ENCODE measurements at regions not wholly inside any gene's neighbourhood (a gene's known extent, or its start where the extent isn't known, plus 50 kb on each side); places are given as distances from the start of the nearest gene placed in this dataset.

DNA sequence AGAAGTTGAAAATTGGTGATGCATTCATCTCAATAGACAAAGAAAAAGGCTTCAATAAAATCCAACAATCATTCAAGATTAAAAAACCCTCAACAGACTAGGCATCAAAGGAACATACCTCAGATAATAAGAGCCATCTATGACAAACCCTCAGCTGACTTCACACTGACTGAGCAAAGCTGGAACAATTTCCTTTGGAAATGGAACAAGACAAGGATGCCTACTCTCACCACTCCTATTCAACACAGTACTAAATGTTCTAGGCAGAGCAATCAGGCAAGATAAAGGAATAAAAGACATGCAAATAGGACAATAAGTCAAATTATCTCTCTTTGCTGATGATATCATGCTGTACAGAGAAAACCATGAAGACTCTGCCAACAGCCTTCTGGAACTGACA is 1188.1 kb downstream of the DTWD2 start:
- H3K27me3 Mint-ChIP-seq (ENCODE audit: low read depth): no peaks in the 10 kb centered on the region
- H3K27ac Mint-ChIP-seq: no peak overlapping the region
- H3K4me3 Mint-ChIP-seq: no peak overlapping the region
- DNase-seq (no peak), ATAC-seq (replicated peaks in 1 of 2) (no peak)
- peaks cover 7 to 9% of the 10 kb centered on the region in 2 donors for H3K9me3 Mint-ChIP-seq
- H3K4me1 Mint-ChIP-seq (ENCODE audit: low read depth): no peaks in the 10 kb centered on the region
- no peaks in the 10 kb centered on the region for H3K36me3 Mint-ChIP-seq (ENCODE audit: insufficient read depth in 2 of 2)

DNA sequence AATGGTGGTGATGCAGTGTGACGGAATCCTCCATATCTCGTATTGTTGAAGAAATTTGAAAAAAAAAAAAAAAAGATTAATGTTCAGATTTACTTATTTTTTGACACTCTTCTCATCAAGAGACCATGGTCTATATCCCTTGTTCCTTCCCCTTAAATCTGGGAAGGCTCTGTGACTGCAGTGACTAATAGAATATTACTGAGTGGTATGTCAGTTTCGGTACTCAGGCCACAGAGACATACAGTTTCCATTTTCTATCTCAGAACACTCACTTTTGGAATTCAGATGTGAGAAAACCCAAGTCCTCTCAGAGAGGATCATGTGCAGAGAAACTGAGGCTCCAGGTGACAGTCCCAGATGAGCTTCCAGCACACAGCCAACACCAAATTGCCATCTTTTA is 1193.5 kb downstream of the DTWD2 start:
- ATAC-seq (replicated peaks in 1 of 2) (no peak), DNase-seq (no peak)
- H3K27ac Mint-ChIP-seq: no peak overlapping the region
- H3K9me3 Mint-ChIP-seq: peaks cover 3 to 6% of the 10 kb centered on the region in 2 donors
- H3K4me1 Mint-ChIP-seq (ENCODE audit: low read depth): no peaks in the 10 kb centered on the region
- no peak overlapping the region for H3K4me3 Mint-ChIP-seq
- no peaks in the 10 kb centered on the region for H3K27me3 Mint-ChIP-seq (ENCODE audit: low read depth)
- H3K36me3 Mint-ChIP-seq (ENCODE audit: insufficient read depth in 2 of 2): no peaks in the 10 kb centered on the region

DNA sequence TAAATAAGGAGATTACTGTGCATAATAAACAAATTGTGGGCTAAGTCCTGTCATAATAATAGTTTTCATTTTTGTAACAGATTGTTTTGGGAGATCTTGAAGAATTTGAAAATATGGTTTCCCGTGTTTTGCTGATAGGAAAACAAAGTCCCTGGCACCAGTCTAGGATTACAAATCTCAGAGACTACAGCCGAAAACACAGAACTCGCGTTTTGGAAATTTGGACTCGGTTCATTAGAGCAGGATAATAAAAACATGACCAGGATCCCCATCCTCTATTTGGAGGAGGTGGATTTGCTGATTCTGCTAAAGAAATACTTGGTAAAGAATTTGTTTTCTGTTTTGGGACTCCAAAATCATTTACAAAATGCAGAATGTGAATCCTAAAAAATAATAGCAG is 1194.4 kb downstream of the DTWD2 start:
- Mint-ChIP-seq H3K27me3 (ENCODE audit: low read depth) (no peaks in the 10 kb centered on the region), H3K9me3 (peaks cover 2 to 6% of the 10 kb centered on the region in 2 donors), H3K4me3 (no peak overlapping the region), H3K27ac (no peak overlapping the region), H3K4me1 (ENCODE audit: low read depth) (no peaks in the 10 kb centered on the region), H3K36me3 (ENCODE audit: insufficient read depth in 2 of 2) (no peaks in the 10 kb centered on the region)
- no peak for ATAC-seq (replicated peaks in 1 of 2)
- no peak for DNase-seq

DNA sequence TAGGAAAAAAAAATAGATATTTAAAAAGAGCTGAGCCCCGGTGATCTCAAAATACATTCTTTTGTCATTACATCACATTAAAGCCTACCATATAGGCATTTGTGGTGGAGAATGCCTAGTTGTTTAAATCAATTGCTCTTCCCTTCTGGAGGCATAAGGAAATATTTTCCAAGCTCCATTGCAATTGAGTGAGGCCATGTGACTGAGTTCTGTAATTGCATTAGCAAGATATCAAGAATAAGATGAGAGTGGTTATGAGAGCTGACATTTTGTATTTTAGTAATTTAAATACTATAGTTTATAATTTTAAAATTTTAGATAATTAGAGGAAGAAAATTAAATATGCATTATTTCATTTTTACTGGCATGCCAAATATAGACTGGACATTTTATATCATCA is 1195.9 kb downstream of the DTWD2 start:
- DNase-seq (no peak), ATAC-seq (replicated peaks in 1 of 2) (no peak)
- Mint-ChIP-seq H3K27ac (no peak overlapping the region), H3K9me3 (peaks cover 0 to 6% of the 10 kb centered on the region in 2 donors), H3K4me3 (no peak overlapping the region), H3K27me3 (ENCODE audit: low read depth) (no peaks in the 10 kb centered on the region), H3K36me3 (ENCODE audit: insufficient read depth in 2 of 2) (no peaks in the 10 kb centered on the region), H3K4me1 (ENCODE audit: low read depth) (no peaks in the 10 kb centered on the region)

DNA sequence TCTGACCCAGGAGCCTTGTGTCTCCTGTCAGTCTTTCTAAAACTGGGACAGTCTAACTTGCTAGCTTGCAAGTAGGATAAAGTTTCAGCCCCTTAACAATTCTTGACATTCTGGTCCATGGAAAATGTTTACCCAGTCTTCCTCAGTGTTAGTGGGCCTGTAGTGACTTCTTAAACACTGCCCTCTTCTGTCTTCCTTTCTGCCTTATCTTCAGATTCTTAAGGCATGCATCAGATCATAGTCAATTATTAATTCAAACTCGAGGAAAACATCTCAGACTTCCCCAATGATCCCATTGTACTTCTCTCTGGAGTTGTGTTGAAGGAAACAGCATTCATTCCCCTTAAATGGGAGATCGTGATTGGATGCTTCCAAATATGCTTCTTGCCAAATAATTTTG is 1199.8 kb downstream of the DTWD2 start:
- Mint-ChIP-seq H3K27me3 (ENCODE audit: low read depth) (no peaks in the 10 kb centered on the region), H3K4me1 (ENCODE audit: low read depth) (no peaks in the 10 kb centered on the region), H3K4me3 (no peak overlapping the region), H3K27ac (no peak overlapping the region), H3K36me3 (ENCODE audit: insufficient read depth in 2 of 2) (no peaks in the 10 kb centered on the region), H3K9me3 (peaks cover 2 to 11% of the 10 kb centered on the region in 2 donors)
- no peak for DNase-seq
- ATAC-seq (replicated peaks in 1 of 2): no peak

DNA sequence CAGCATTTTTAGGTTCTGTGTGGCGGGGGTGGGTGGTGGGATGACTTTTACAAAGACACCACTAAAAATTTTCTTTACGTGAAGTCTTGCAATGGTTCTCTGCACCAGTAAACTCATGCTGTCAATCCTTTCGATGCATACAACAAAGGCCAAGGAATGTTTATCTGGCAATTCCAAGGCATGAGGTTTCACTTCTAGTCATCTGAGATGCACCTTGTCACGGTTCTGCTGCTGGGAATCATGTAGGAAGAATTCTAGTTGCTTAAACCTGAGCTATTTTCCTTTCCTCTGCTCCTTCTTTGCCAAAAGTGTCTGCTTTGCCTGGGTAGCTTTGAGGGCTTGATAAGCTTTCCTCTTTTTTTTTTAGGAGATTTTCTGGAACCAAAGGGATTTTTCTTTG is 1204.5 kb upstream of the SEMA6A start:
- Mint-ChIP-seq H3K9me3 (peaks cover 4 to 12% of the 10 kb centered on the region in 2 donors), H3K4me1 (ENCODE audit: low read depth) (no peaks in the 10 kb centered on the region)

DNA sequence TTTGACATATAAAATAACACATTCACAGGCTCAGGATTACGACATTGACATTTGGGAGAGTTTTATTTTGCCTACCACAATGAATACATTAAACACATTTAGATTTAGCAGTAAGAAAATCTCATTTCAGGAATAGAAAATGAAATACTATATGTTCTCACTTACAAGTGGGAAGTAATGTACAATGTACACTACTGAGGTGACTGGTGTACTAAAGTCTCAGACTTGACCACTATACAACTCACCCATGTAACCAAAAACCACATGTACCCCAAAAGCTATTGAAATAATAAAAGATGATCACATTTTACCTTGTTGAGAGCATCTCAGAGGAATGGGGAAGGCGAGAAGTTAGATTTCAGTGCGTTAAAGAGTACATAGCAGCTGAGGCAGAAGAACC is 1202.4 kb upstream of the SEMA6A start:
- ATAC-seq (replicated peaks in 1 of 2) (no peak), DNase-seq (no peak)
- Mint-ChIP-seq H3K27ac (no peak overlapping the region), H3K36me3 (ENCODE audit: insufficient read depth in 2 of 2) (no peaks in the 10 kb centered on the region), H3K27me3 (ENCODE audit: low read depth) (no peaks in the 10 kb centered on the region), H3K4me3 (no peak overlapping the region), H3K9me3 (peaks cover 8 to 10% of the 10 kb centered on the region in 2 donors), H3K4me1 (ENCODE audit: low read depth) (no peaks in the 10 kb centered on the region)

More for the DNA sequence above, 1204.5 kb upstream of the SEMA6A start:
- H3K36me3 Mint-ChIP-seq (ENCODE audit: insufficient read depth in 2 of 2): no peaks in the 10 kb centered on the region
- no peak for ATAC-seq (replicated peaks in 1 of 2)
- H3K27me3 Mint-ChIP-seq (ENCODE audit: low read depth): no peaks in the 10 kb centered on the region
- H3K27ac Mint-ChIP-seq: no peak overlapping the region
- DNase-seq: no peak
- no peak overlapping the region for H3K4me3 Mint-ChIP-seq

DNA sequence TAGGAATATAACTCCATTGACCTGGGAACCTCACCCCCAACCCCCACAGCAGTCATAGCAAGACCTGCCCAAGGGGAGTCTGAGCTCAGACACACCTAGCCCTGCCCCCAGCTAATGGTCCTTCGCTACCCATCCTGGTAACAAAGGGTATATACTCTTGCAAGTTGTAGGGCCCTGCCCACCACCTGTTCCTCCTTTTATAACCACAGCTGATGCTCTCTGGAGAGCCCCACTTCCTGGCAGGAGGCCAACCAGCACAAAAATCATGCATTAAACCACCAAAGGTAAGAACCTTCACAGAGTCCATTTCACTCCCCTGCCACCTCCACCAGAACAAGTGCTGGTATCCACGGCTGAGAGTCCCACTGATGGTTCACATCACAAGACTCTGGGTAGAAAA is 1195.3 kb upstream of the SEMA6A start:
- Mint-ChIP-seq H3K4me3 (no peak overlapping the region), H3K36me3 (ENCODE audit: insufficient read depth in 2 of 2) (no peaks in the 10 kb centered on the region), H3K27me3 (ENCODE audit: low read depth) (no peaks in the 10 kb centered on the region), H3K9me3 (peaks cover 6 to 11% of the 10 kb centered on the region in 2 donors), H3K27ac (no peak overlapping the region), H3K4me1 (ENCODE audit: low read depth) (no peaks in the 10 kb centered on the region)
- no peak for DNase-seq
- no peak for ATAC-seq (replicated peaks in 1 of 2)

DNA sequence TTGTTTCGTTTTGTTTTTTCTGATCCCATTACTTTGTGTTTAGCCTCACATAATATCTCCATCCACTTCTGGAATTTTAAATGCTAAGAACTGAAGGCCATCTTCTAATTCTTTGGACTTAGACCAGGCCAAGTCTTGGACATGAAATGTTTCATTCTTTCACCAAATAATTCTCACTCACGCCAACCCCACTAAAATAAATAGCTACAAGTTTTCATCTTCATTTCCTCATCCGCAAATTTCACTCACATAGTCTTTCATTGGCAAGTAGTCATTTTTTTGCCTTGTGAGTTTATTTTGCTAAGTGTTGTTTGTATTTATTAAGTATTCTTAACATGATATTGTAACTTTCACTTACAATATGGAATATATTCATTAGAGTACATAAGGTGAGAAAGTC is 1188.6 kb upstream of the SEMA6A start:
- Mint-ChIP-seq H3K27ac (no peak overlapping the region), H3K9me3 (peaks cover 2 to 4% of the 10 kb centered on the region in 2 donors), H3K36me3 (ENCODE audit: insufficient read depth in 2 of 2) (no peaks in the 10 kb centered on the region), H3K27me3 (ENCODE audit: low read depth) (no peaks in the 10 kb centered on the region), H3K4me3 (no peak overlapping the region), H3K4me1 (ENCODE audit: low read depth) (no peaks in the 10 kb centered on the region)
- DNase-seq: no peak
- ATAC-seq (replicated peaks in 1 of 2): no peak

DNA sequence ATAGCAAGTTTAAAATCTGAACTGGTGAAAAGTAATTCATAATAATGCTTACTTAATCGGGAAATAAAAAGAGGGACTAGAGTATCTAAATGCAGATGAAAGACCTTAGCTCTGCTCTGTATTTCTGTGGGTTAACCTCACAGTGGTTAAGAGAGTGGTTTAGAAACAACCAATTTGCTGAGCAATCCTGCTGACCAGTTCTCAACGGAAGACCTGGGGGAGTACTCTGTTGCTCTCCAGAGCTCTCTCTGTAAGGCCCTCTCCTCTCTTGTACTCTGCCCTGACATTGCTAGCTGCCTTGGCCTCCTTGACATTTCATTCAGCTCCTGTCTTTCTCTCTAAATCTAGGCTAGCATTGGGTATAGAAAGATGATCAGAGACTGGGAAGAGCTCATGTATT is 1186.6 kb upstream of the SEMA6A start:
- H3K27me3 Mint-ChIP-seq (ENCODE audit: low read depth): no peaks in the 10 kb centered on the region
- ATAC-seq (replicated peaks in 1 of 2) (no peak), DNase-seq (no peak)
- H3K4me1 Mint-ChIP-seq (ENCODE audit: low read depth): no peaks in the 10 kb centered on the region
- H3K27ac Mint-ChIP-seq: no peak overlapping the region
- H3K36me3 Mint-ChIP-seq (ENCODE audit: insufficient read depth in 2 of 2): no peaks in the 10 kb centered on the region
- peaks cover 2 to 4% of the 10 kb centered on the region in 2 donors for H3K9me3 Mint-ChIP-seq
- H3K4me3 Mint-ChIP-seq: no peak overlapping the region

DNA sequence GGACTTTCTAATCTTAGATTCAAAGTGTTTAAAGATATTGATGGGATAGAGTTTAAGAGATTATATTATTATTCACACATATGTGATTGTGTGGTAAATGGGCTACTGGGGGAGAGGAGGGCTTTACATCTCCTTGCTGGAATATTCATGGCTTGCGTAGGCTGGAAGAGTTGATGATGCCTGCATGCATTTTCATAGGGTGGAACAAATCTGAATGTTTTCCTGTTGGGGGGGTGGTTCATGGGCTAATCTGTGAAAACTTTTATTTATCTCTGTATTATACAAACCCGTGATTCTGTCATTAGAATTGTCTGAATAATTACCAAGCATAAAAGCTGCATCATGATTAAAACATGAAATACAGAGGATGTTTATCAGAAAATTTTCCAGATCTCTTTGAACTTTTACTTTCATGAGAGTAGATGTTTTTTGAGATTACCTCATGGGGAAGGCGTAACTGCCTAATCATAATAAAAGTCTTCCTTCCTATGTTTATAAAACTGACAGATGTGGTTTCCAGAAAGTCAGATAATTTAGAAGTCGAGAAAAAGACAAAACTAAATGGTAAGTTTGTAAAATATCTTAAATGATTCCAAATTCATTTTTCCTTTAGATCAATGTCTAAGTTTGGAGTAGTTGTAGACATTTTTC is 1185.4 kb upstream of the SEMA6A start:
- Mint-ChIP-seq H3K9me3 (peaks cover 2 to 4% of the 10 kb centered on the region in 2 donors), H3K4me1 (ENCODE audit: low read depth) (no peaks in the 10 kb centered on the region), H3K36me3 (ENCODE audit: insufficient read depth in 2 of 2) (no peaks in the 10 kb centered on the region), H3K27ac (no peak overlapping the region), H3K27me3 (ENCODE audit: low read depth) (no peaks in the 10 kb centered on the region), H3K4me3 (no peak overlapping the region)
- no peak for ATAC-seq (replicated peaks in 1 of 2)
- no peak for DNase-seq

DNA sequence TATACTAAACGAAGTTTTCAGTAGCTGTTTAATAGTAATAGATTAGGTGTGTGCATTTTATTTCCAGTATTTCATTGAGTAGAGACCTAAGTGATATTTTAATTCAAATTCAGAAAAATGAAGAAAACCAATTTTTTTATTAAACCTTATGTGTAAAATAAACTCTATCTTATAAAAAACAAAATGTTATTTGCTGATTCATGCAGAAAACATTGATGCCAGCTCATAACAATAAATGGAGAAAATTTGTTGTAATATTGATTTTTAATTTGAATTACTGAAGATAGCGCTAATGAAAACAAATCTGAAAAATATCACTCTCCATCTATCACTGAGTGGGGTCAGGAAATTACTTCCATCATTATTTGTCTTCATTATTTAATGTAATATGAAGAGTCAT is 1177.8 kb upstream of the SEMA6A start:
- no peak overlapping the region for H3K27ac Mint-ChIP-seq
- peaks cover 2 to 5% of the 10 kb centered on the region in 2 donors for H3K9me3 Mint-ChIP-seq
- no peaks in the 10 kb centered on the region for H3K36me3 Mint-ChIP-seq (ENCODE audit: insufficient read depth in 2 of 2)
- no peak overlapping the region for H3K4me3 Mint-ChIP-seq
- H3K27me3 Mint-ChIP-seq (ENCODE audit: low read depth): no peaks in the 10 kb centered on the region
- ATAC-seq (replicated peaks in 1 of 2): no peak
- H3K4me1 Mint-ChIP-seq (ENCODE audit: low read depth): no peaks in the 10 kb centered on the region
- no peak for DNase-seq

DNA sequence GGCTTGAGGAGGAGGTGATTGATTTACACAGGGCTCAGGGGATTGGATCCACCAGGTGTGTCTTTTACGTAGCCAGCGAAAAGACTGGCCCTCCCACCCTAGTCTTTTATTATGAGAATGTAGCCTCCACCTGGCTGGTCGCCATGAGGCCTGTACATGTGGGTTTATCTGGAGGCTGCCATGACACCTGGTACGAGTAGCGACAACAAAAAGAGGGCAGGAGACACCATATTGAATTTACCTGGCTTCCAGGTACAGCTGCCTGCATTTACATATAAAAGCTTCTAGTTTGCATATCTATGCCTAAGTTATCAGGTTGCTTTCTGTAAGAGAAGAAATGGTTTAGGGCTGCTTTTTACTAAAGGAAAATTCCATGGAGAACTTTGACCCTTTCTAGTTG is 1173.7 kb upstream of the SEMA6A start:
- DNase-seq (no peak), ATAC-seq (replicated peaks in 1 of 2) (no peak)
- Mint-ChIP-seq H3K27me3 (ENCODE audit: low read depth) (no peaks in the 10 kb centered on the region), H3K4me1 (ENCODE audit: low read depth) (no peaks in the 10 kb centered on the region), H3K36me3 (ENCODE audit: insufficient read depth in 2 of 2) (no peaks in the 10 kb centered on the region), H3K4me3 (no peak overlapping the region), H3K9me3 (peaks cover 0 to 4% of the 10 kb centered on the region in 2 donors), H3K27ac (no peak overlapping the region)

DNA sequence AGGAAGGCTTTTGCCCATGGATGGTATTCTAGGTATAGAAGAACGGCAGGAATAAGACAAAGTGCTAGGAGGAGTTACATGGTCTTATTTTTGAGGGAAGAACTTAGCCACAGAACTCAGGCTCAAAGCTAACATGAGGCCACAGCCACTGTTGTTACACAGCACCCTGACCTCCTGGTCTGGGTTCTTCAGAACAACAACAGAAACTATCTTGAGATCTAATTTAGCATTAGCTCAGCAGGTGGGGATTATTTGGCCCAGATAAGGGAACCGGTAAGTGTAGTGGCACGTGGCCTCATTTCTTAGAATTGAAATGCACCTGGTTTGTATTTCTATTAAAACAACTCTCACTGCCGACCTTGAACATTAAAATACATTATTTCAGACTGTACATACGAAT is 1168.7 kb upstream of the SEMA6A start:
- ATAC-seq (replicated peaks in 1 of 2) (no peak), DNase-seq (no peak)
- H3K36me3 Mint-ChIP-seq (ENCODE audit: insufficient read depth in 2 of 2): no peaks in the 10 kb centered on the region
- H3K9me3 Mint-ChIP-seq: peaks cover 2 to 4% of the 10 kb centered on the region in 2 donors
- no peak overlapping the region for H3K4me3 Mint-ChIP-seq
- H3K27ac Mint-ChIP-seq: no peak overlapping the region
- H3K27me3 Mint-ChIP-seq (ENCODE audit: low read depth): no peaks in the 10 kb centered on the region
- H3K4me1 Mint-ChIP-seq (ENCODE audit: low read depth): no peaks in the 10 kb centered on the region

All from activated T-cell treated with anti-CD3 and anti-CD28 coated beads, Interleukin-2, amount 50 U/mL, for 72 hours (primary cell).